ENCODE measurements at regions not wholly inside any gene's neighbourhood (a gene's known extent, or its start where the extent isn't known, plus 50 kb on each side); places are given as distances from the start of the nearest gene placed in this dataset.

- no peak for DNase-seq
Measured at GRCh38 chr6:6704103-6705060, 115.9 kb downstream of the LY86 start.

GRCh38 chr6:6705061-6705425, 116.5 kb downstream of the LY86 start:
- DNase-seq: no peak

GRCh38 chr6:6705915-6706675, 117.6 kb downstream of the LY86 start:
- no peak for DNase-seq

- DNase-seq: no peak
Measured at GRCh38 chr6:6707143-6707542, 118.6 kb downstream of the LY86 start.

- no peak for DNase-seq
Measured at GRCh38 chr6:6709106-6709505, 120.6 kb downstream of the LY86 start.

GRCh38 chr6:6711031-6711785, 122.7 kb downstream of the LY86 start:
- no peak for DNase-seq

GRCh38 chr6:6711832-6712448, 123.4 kb downstream of the LY86 start:
- no peak for DNase-seq

- no peak for DNase-seq
Measured at GRCh38 chr6:6712449-6713403, 124.2 kb downstream of the LY86 start.

GRCh38 chr6:6713657-6714056, 125.1 kb downstream of the LY86 start:
- no peak for DNase-seq

GRCh38 chr6:6714118-6714897, 125.8 kb downstream of the LY86 start:
- DNase-seq: no peak

GRCh38 chr6:6714953-6715352, 126.4 kb downstream of the LY86 start:
- no peak for DNase-seq

- DNase-seq: no peak
Measured at GRCh38 chr6:6715465-6715864, 126.9 kb downstream of the LY86 start.

- DNase-seq: no peak
Measured at GRCh38 chr6:6716998-6717763, 128.7 kb downstream of the LY86 start.

GRCh38 chr6:6717953-6718352, 129.4 kb downstream of the LY86 start:
- DNase-seq: no peak

GRCh38 chr6:6721606-6722005, 133.1 kb downstream of the LY86 start:
- DNase-seq: no peak

GRCh38 chr6:6722195-6722594, 133.7 kb downstream of the LY86 start:
- DNase-seq: no peak

- no peak for DNase-seq
Measured at GRCh38 chr6:6723361-6723760, 134.8 kb downstream of the LY86 start.

- DNase-seq: no peak
Measured at GRCh38 chr6:6723921-6724538, 135.5 kb downstream of the LY86 start.

All from stimulated activated naive CD4-positive, alpha-beta T cell treated with Interleukin-2 at 50 U/mL for 16 hours (primary cell).